B cell (primary cell): ENCODE measurements at regions not wholly inside any gene's neighbourhood (a gene's known extent, or its start where the extent isn't known, plus 50 kb on each side); places are given as distances from the start of the nearest gene placed in this dataset.

ENCODE experiments used
- ATAC-seq: fragments of 200-7000 bp; cut with Tn5 transposase; one replicate; pipeline ENCODE4 v1.10.0; 2021; ENCODE audit warnings: low read depth, mild to moderate bottlenecking, moderate number of reproducible peaks, moderate library complexity
- CTCF ChIA-PET: fragments of 350-600 bp; sonication (Branson Sonifier 250); formaldehyde crosslinking; loops from one replicate; lab custom pipeline; 2021; ENCODE audit warnings: antibody characterized with exemption, inconsistent platforms; lab: Charles Lee
- POLR2A ChIA-PET: fragments of 350-600 bp; sonication (Branson Sonifier 250); formaldehyde crosslinking; loops from one replicate; lab custom pipeline; 2021; ENCODE audit warnings: antibody characterized with exemption; lab: Charles Lee
- DNase-seq: peaks from one replicate; pipeline ENCODE4 v3.0.0; 2013
- H2AFZ ChIP-seq: 2 replicates; pipeline ENCODE4 v1.6.1; 2012; ENCODE audit warnings: mild to moderate bottlenecking, low read depth, low read length; ENCODE audit not compliant: insufficient read depth, poor library complexity, severe bottlenecking
- H3K27ac ChIP-seq, 2 donors: 1 replicate in 1 of 2; 2 replicates in 1 of 2; pipeline ENCODE4 v1.5.1; 2012 to 2013; ENCODE audit warnings: low read length in 2 of 2, mild to moderate bottlenecking in 2 of 2, moderate library complexity in 1 of 2
- H3K27me3 ChIP-seq, 4 experiments: fragments of 200-600 bp in 1 of 4; sonication (generic) in 1 of 4; replicated peaks in 1 of 4; 1 replicate in 2 of 4; 2 replicates in 2 of 4; pipeline versions ENCODE4 v1.6.1 to v1.7.0; 2013 to 2016; ENCODE audit warnings: low read length in 3 of 4, mild to moderate bottlenecking in 2 of 4, mixed read lengths in 1 of 4, moderate library complexity in 1 of 4; ENCODE audit not compliant: insufficient read depth in 4 of 4, control insufficient read depth in 3 of 4; ENCODE audit errors: control extremely low read depth in 1 of 4
- H3K36me3 ChIP-seq, 2 experiments: replicated peaks in 1 of 2; 1 replicate in 1 of 2; 2 replicates in 1 of 2; pipeline versions ENCODE4 v1.6.1 to v1.7.1; 2013; ENCODE audit warnings: low read length in 1 of 2; ENCODE audit not compliant: insufficient read depth in 2 of 2, control insufficient read depth in 1 of 2; ENCODE audit errors: control extremely low read depth in 1 of 2, extremely low read depth in 1 of 2
- H3K4me1 ChIP-seq, 2 donors: fragments of 200-600 bp in 1 of 2; sonication (generic) in 1 of 2; 1 replicate in 1 of 2; 2 replicates in 1 of 2; pipeline versions ENCODE4 v1.5.1 to v1.6.1; 2013 to 2017; ENCODE audit warnings: low read length in 2 of 2; ENCODE audit not compliant: control insufficient read depth in 2 of 2, insufficient read depth in 2 of 2
- H3K4me2 ChIP-seq: replicated peaks from 2 replicates; pipeline ENCODE3; 2012; ENCODE audit warnings: mild to moderate bottlenecking, low read depth, low read length; ENCODE audit not compliant: poor library complexity, severe bottlenecking
- H3K4me3 ChIP-seq, 5 experiments: fragments of 200-600 bp in 1 of 5; sonication (generic) in 1 of 5; 1 replicate in 3 of 5; 2 replicates in 2 of 5; pipeline versions ENCODE4 v1.5.1 to v1.7.0; 2011 to 2016; ENCODE audit warnings: low read length in 4 of 5, mild to moderate bottlenecking in 4 of 5, low read depth in 2 of 5, control low read depth in 1 of 5, moderate library complexity in 1 of 5; ENCODE audit not compliant: insufficient read depth in 1 of 5; ENCODE audit errors: control extremely low read depth in 1 of 5, extremely low read depth in 1 of 5
- H3K79me2 ChIP-seq: fragments of 200-600 bp; sonication (generic); one replicate; pipeline ENCODE4 v1.6.0; 2016; ENCODE audit warnings: low read length; ENCODE audit not compliant: control insufficient read depth, insufficient read depth
- H3K9ac ChIP-seq: fragments of 200-600 bp; sonication (generic); 2 replicates; pipeline ENCODE4 v1.6.1; 2017; ENCODE audit warnings: mild to moderate bottlenecking, low read length, moderate library complexity
- H3K9me3 ChIP-seq, 3 donors: one replicate each; pipeline versions ENCODE4 v1.6.1 to v1.7.1; 2013; ENCODE audit warnings: low read length in 2 of 3; ENCODE audit not compliant: control insufficient read depth in 2 of 3, insufficient read depth in 1 of 3; ENCODE audit errors: control extremely low read depth in 1 of 3
- H4K20me1 ChIP-seq: 2 replicates; pipeline ENCODE4 v1.6.0; 2012; ENCODE audit warnings: mild to moderate bottlenecking, low read length; ENCODE audit not compliant: insufficient read depth, control insufficient read depth, poor library complexity, severe bottlenecking
- H3K27ac Mint-ChIP-seq: one replicate; pipeline ENCODE4 v1.8.0; 2021; ENCODE audit warnings: mixed read lengths
- H3K27me3 Mint-ChIP-seq: one replicate; pipeline ENCODE4 v1.8.0; 2021; ENCODE audit warnings: mixed read lengths
- H3K4me1 Mint-ChIP-seq: one replicate; pipeline ENCODE4 v1.8.0; 2021; ENCODE audit warnings: mixed read lengths
- H3K4me3 Mint-ChIP-seq: one replicate; pipeline ENCODE4 v1.8.0; 2021; ENCODE audit warnings: mixed read lengths
- H3K9me3 Mint-ChIP-seq: one replicate; pipeline ENCODE4 v1.8.0; 2022; ENCODE audit warnings: mixed read lengths; ENCODE audit not compliant: insufficient read depth
- EZH2 ChIP-seq: IDR thresholded peaks from 2 replicates; pipeline ENCODE4 v1.6.1; 2012; ENCODE audit warnings: borderline replicate concordance, low read depth, mild to moderate bottlenecking, moderate library complexity, low read length; ENCODE audit not compliant: insufficient read depth, poor library complexity, severe bottlenecking
- WGBS: methylation state at CpG from one replicate; pipeline ENCODE4 v1.1.5; 2013; ENCODE audit warnings: missing lambda C conversion rate; ENCODE audit not compliant: insufficient coverage; 5-methylcytosine and 5-hydroxymethylcytosine counted together
- intact Hi-C: fragments of 100-400 bp; cut with micrococcal nuclease; formaldehyde crosslinking; loops from one replicate; pipeline ENCODE4 v1.10.0; 2022
- TF ChIP-seq, protein P1 (sequence below): fragments of 200-600 bp; IDR thresholded peaks from one replicate; pipeline ENCODE4 v1.8.0; 2022; ENCODE audit warnings: antibody characterized with exemption, mild to moderate bottlenecking

DNA sequence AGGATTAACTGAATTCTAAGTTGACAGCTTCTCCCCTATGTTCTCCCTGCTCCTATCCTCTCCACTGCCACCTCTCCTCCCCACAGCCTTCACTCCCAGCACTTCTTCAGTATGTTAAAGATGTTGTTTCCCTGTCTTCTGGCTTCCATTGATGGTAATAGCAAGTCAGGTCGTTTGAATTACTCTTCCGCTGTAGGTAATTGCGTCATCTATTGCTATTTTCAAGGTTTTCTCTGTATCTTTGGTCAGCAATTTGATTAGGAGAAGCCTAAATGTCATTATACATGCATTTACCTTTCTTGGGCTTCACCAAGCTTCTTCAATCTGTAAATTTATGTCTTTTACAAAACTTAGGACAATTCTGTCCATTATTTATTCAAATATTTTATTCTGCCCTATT is 377.3 kb upstream of the KLF12 start:
- no peaks in the 10 kb centered on the region for H3K36me3 ChIP-seq
- no peak for ATAC-seq
- ChIA-PET POLR2A (no interaction called here), CTCF (no interaction called here)
- no peak overlapping the region for H3K4me3 ChIP-seq
- intact Hi-C loops, result no loop called here
- Mint-ChIP-seq H3K4me3 (no peak overlapping the region), H3K27ac (no peak overlapping the region), H3K9me3 (peaks cover 2% of the 10 kb centered on the region), H3K27me3 (peaks cover 14% of the 10 kb centered on the region), H3K4me1 (no peaks in the 10 kb centered on the region)
- H2AFZ ChIP-seq, result no peak overlapping the region
- H3K27me3 ChIP-seq, result peaks cover 0 to 2% (median 0%) of the 10 kb centered on the region in 4 experiments
- H3K9ac ChIP-seq, result no peak overlapping the region
- no peak for DNase-seq
- no peak overlapping the region for H3K4me2 ChIP-seq
- H3K4me1 ChIP-seq, result no peaks in the 10 kb centered on the region
- no CpG with 5 or more reads among the region's 3 CpGs for WGBS
- TF ChIP-seq EZH2, result no peak
- TF ChIP-seq, protein P1, sequence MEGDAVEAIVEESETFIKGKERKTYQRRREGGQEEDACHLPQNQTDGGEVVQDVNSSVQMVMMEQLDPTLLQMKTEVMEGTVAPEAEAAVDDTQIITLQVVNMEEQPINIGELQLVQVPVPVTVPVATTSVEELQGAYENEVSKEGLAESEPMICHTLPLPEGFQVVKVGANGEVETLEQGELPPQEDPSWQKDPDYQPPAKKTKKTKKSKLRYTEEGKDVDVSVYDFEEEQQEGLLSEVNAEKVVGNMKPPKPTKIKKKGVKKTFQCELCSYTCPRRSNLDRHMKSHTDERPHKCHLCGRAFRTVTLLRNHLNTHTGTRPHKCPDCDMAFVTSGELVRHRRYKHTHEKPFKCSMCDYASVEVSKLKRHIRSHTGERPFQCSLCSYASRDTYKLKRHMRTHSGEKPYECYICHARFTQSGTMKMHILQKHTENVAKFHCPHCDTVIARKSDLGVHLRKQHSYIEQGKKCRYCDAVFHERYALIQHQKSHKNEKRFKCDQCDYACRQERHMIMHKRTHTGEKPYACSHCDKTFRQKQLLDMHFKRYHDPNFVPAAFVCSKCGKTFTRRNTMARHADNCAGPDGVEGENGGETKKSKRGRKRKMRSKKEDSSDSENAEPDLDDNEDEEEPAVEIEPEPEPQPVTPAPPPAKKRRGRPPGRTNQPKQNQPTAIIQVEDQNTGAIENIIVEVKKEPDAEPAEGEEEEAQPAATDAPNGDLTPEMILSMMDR, result no peak
- H3K79me2 ChIP-seq, result no peaks in the 10 kb centered on the region
- H4K20me1 ChIP-seq, result no peaks in the 10 kb centered on the region
- H3K27ac ChIP-seq, result no peak overlapping the region
- no peaks in the 10 kb centered on the region for H3K9me3 ChIP-seq

DNA sequence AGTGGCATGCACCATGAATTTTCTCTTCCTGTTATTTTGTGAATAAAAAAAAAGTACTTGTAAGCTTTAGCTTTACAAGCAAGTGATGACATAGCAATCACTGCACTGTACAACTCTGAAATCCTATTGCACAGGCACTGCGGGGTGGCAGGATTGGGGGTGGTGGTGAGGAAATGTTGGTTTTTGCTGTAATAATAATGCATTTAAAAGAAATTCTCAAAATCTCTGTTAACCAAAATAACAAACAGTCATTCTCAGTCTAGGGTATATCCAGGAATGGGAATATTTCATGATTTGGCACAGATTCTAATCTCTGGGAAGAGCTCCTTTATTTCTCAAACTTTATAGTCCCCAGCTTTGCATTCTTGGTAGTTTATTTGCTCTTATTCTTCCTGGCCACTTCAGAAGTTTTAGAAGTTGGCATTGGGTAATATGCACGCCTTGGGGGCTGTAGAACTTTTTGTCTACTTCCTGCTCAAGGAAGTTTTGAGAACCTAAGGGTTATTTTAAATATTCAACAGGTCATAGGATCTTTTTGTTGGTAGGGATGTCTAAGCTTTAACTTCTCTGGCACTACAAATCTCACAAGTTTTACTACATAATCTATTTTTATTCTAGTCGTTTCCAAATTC is 353.0 kb upstream of the KLF12 start:
- H4K20me1 ChIP-seq, result no peaks in the 10 kb centered on the region
- Mint-ChIP-seq H3K27ac (no peak overlapping the region), H3K4me3 (no peak overlapping the region), H3K4me1 (no peaks in the 10 kb centered on the region), H3K9me3 (no peaks in the 10 kb centered on the region), H3K27me3 (peaks cover 18% of the 10 kb centered on the region)
- intact Hi-C loops, result no loop called here
- H3K9ac ChIP-seq, result no peak overlapping the region
- no CpG with 5 or more reads among the region's 3 CpGs for WGBS
- no peak for TF ChIP-seq EZH2
- TF ChIP-seq, protein P1, result no peak
- DNase-seq (no peak), ATAC-seq (no peak)
- no peak overlapping the region for H3K27ac ChIP-seq
- ChIA-PET POLR2A (no interaction called here), CTCF (no interaction called here)
- no peaks in the 10 kb centered on the region for H3K9me3 ChIP-seq
- no peaks in the 10 kb centered on the region for H3K79me2 ChIP-seq
- H3K27me3 ChIP-seq, result no peaks in the 10 kb centered on the region
- H3K36me3 ChIP-seq, result no peaks in the 10 kb centered on the region
- H3K4me1 ChIP-seq, result no peaks in the 10 kb centered on the region
- no peak overlapping the region for H3K4me2 ChIP-seq
- no peak overlapping the region for H2AFZ ChIP-seq
- no peak overlapping the region for H3K4me3 ChIP-seq
